GM18909 (cell line): ENCODE measurements at regions not wholly inside any gene's neighbourhood (a gene's known extent, or its start where the extent isn't known, plus 50 kb on each side); places are given as distances from the start of the nearest gene placed in this dataset.

Experiments used
- ATAC-seq: cut with Tn5 transposase; IDR thresholded peaks from one replicate; pipeline ENCODE4 v1.9.1; 2021; ENCODE audit warnings: mild to moderate bottlenecking; ENCODE audit not compliant: unreplicated experiment, poor library complexity

DNA sequence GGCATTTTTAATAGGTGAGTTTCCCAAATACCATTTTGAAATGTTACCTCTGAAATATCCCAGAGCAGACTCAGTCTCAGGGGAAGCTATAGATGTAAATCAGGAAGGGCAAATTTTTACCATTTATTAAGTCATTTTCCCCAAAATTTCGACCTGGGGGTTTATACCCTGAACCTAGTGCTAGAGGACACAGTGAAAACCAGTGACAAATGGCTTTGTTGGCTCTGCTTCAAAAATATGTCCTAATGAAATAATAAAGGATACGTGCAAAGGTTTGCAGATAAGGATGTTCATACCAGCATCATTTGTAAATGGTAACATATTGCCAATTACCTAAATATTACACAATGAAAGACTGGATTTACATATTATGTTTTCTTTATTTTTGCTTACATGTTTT is 546.7 kb upstream of the ADAMTS9 start:
- ATAC-seq: no peak

DNA sequence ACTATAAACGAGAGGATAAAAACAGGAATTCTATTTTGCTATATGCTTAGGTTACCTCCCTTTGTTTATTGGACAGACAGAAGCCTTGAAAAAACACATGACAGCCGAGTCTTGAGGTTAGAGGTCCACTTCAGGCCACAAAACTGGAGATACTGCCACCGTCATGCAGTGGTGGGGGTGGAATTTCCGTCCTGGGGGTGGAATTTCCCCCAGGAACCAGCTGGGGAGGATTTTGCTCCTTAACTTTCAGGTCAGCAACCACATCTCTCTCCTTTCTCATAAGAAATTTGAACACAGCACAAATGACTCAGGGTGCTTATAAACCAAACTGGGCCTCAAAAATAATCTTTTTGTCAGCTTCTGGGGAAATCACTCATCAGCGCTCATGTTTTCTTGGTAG is 545.8 kb upstream of the ADAMTS9 start:
- no peak for ATAC-seq

DNA sequence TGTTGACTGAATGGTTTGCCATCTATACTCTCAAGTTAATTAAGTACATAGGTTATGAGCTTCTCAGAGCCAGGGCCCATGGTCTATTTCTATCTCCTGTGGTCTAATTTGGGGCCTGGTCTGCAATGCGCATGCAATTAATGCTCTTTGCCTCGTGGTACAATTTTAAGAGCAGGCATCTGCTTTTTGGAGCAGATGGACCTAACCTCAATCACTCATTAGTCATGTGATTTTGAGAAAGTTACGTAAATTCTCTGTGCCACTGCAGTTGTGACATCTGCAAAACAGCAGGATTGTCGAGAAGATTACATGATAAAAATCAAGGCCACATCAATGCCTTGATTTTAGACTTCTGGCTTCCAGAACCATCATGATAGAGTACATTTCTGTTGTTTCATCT is 543.7 kb upstream of the ADAMTS9 start:
- no peak for ATAC-seq

DNA sequence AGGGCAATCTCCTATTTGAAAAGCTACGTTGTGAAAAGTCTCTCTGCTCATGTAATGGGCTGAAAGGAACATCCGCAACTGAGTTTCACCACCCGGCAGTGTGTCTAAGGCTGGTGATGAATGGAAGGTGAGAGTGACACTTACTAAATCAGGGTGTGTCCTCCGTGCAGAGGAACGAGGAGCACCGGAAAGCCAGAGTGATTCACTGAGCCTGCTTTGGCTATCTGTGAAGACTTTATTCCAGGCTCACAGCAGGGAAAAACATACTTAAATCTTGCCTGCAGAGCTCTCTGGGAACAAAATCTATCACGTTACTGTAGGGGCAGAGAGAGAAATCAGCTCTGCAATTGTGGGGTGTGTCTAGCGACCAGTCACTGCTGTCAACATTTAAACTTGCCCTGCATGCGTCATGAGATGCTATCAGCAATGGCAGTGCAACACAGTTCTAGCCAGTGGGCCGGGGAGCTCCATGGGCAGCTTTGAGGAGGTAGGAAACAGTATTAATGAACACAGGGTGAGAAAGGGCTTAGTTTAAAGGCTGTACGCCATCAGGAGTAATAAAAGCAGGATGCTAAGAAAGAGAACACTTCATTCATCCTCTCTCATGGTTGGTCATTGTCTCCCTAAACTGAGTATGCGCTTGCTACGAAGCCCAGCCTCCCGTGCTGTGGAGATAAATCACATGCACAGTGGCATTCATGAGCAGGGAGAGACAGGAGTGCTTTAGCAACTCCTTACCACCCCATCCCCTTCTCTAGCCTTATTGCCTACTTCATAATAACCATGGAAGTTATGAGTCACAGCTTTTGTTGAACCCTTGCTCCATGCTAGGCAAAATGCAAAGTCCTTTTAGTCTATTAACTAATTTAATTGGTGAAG is 542.7 kb upstream of the ADAMTS9 start:
- ATAC-seq: no peak

DNA sequence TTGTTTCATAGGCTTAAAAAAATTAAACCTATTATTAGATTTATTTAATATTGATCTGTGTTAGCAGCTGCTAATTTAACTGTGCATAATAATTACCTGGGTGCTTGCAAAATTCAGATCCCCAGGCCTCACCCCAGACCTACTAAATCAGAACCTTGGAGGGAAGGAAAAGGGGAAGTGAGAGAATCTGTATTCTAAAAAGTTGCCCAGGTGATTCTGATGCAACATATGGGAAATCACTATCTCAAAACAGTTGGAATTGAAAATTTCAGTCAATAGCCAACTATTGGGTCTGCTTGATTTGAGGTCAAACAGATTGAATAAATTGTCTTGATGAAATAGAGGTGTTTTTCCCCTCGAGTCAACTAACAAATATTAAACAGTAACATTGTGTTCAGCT is 538.5 kb upstream of the ADAMTS9 start:
- ATAC-seq: no peak

DNA sequence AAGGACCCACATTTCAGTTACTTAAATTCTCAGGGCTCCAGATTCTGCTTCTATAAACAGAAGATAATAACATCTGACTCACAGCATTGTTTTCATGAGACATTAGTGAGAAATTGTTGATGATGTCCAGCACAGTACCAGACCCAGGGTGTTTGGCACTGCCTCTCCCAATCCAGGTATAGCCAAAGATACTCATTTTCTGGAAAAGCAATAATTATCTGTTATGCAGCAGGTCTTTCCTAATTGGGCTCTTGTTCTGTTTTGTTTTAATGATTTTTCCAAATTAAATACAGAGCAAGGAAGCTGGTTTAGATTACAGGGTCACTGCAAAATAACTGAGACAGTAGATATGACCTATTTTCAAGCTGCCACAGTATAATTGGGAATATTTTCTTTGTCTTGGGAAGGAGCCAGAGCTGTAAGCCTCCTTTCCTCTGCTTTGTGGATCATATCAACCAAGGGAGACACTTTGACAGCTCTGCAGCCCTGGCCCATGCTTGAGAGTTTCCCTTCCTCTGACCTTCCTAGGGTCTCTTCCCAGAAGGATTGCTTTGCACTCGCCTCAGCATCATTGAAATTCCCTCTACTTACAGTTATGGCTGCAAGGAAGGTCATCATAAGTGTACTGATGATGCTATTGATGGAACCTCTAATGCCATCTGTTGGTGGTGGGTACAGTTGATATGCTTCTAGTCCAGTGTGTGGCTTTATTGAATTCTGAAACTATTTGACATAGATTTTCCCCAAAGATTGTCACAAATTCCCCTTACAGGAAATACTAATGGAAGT is 522.4 kb upstream of the ADAMTS9 start:
- no peak for ATAC-seq

DNA sequence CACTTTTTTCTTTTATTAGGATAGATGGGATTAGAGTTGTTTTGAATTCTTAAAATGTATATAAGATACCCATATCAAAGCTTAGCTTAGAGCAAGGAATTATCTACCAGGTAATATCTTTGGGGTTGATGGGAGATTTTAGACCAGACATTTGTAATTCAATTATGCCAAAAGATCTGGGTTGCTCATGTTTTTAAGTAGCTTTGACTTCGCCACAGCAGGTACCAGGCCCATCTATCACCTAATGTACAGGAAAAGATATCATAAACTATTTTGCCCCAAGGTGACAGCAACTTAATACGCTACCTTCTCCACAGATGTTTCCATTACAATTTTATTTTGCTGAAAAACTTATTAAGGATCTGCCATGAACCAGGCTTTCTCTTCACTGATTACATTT is 514.6 kb upstream of the ADAMTS9 start:
- no peak for ATAC-seq

DNA sequence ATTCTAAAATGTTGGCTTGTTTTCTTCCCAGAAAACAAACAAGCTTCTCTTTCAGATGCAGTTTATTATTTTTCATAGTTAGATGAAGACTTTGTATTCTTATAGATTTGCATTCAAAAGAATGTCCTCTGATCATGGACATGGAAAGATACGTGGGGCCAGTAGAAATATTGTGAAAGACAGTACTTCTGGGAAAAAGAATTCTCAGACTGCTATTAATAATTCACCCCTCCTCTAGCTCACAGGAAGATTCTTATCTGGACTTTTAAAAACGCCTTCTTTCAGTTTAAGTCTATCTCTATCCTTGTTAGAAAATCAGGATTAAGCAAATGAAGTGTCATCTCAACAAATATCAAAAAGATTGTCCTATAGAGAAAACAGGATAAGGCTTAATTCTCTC is 514.1 kb upstream of the ADAMTS9 start:
- ATAC-seq: no peak

DNA sequence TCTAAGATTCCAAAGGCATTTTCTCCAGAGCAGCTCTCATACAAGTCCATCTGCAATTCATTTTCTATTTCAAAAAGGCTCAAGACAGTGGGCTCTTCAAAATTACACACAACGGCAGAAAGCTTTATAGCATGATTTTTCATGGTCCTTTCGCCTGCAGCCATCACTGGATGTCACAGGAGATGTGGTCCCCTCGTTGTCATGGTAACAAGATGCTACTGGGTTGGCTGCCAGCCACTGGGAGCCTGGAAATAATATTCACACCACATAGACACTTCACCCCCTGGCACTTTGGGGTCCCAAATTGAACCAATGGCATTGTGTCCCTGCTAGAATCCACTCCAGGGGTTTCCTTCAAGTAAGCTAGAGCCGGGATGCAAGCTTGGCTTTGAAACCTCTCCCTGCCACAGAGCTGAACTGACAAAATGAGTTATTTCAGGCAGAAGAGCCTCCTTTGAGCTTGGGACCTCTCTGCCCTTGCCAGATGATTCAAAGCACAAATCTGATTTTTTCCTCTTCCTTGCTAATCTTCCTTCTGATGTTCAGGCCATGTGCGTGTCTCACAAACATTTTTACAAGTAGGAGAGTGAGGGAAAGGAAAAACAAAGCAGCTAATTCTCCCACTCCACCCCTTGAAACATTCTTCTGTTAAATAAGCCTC is 512.6 kb upstream of the ADAMTS9 start:
- ATAC-seq: no peak

DNA sequence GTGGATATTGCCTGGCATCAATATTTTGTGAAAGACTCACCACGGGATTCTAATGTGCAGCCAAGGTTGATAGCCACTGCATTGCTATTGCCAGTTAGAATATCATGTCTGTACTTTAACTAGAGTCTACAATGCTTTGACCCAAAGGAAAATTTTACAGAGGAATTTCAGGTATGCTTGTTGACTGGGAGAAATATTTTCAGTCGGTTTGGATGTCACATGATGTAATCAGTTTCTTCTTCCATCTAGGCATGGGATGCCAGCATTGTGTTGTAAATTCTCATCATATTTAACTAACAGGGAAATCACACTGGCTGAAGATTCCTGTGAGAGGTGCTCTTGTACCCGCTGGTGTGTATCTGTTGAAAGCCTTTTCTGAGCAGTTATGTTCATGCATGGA is 508.9 kb upstream of the ADAMTS9 start:
- ATAC-seq: no peak

DNA sequence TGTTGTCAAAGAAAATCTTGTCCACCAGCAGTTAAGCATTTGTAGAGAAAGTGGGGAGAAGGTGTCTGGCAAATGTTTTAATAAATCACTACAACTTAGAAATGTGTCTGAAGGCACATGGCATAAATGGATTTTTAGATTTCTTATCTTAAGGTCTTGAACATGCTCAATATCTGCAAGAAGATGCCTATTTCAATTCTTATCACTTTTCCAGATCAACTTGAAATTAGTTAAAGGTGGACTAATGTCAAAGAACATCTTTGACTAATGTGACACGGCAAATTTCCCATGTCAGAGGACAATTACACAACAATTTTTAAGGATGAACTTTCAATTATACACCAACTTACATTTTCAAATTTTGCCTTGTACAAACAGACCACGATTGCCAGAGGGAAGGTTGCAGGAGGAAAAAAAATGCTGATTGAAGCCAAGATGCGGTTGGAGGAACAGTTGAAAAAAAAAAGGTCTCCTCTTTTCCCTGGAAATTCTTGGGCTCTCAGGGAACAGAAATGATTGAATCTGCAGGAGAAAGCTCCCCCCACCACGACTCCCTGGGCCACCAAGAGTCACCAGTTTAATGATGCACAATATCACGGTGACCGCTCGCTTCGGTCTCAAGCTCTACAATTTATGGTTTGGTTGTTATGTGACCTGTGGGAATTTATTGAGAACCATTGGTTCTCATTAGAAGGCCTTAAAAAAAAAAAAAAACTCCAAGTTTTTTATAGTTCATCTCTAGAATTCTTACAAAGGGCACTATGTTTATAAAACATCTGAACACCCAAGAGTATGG is 507.6 kb upstream of the ADAMTS9 start:
- ATAC-seq: no peak

DNA sequence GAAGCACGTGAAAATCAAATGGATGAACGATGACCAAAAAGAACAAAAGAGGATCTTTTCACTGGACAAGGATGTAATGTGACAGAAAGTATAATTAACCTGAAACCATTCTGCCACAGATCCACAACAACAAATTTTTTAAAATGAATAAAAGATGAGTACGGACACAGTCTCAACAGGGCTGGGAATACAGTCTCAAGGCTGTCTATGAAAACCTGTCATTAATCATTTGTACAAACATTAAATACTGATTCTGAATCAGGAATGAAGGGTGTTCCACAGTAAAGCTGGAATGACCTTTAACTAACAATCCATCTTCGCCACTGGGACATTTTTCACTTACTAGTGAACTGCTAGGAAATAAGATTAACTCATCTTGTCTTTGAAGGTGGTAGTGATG is 506.9 kb upstream of the ADAMTS9 start:
- no peak for ATAC-seq

DNA sequence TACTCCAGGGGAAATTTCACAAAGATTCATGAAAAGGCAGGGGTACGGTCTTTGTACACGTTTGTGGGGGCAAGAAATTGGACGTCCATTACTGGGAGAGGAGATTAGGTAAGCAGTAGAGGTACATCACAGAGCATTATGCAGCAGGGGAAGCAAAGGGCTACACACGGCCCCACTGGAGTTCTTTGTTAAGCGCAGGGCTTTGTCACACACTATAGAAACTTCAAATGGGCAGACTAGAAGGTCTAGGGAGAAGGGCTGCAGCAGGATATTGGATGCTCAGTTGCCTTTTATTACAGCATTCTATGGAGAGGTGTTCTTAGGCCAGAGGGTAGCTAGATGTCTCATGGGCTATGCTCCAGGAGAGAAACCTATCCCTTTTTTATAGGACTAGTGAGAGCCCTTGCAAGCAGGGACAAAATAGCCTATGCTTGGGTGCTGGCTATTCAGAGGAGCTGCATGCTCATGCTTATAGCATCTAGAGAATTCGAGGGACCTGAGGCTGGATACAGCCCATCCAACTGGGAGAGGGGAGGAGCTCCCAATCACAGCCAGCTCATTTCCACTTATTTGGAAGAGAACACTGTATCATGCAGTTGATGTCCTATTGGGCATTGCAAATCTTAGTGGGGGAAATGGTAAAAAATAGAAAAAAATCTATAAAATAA is 506.4 kb upstream of the ADAMTS9 start:
- ATAC-seq: no peak

DNA sequence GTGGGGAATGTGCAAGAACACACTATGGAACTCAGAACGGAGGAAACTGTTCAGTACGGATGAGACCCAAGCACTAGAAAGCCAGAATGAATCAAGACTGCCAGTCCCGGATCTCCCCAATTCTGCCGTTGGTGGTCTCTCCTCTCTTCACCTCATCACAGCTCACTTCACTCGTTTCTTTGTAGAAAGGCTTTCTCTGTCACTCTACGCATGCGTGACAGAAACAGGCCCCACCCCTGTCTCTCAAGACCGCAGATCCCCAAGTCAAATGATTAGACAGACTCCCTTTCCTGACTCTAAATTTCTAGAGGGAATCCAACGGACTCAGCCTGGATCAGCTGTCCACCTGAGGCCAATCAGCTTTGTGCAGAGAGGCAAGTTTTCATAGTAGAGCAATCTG is 505.7 kb upstream of the ADAMTS9 start:
- no peak for ATAC-seq

DNA sequence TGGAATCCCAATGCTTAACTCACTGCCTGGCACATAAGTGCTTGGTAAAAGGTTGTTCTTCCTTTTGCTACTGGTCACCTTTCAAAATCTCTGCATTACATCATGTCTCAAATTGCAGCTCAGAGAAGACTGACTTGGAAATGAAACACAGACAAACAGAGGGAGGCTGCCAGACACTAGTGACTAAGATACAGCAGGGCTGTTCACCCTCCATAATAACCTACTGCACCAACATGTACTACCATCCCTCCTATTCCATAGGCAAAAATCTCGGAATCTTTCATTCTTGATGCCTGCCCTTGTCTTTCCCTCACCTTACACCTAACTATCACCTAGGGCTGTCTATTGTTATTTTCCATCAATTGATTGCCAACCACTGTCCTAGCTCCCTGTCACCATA is 502.3 kb upstream of the ADAMTS9 start:
- no peak for ATAC-seq

DNA sequence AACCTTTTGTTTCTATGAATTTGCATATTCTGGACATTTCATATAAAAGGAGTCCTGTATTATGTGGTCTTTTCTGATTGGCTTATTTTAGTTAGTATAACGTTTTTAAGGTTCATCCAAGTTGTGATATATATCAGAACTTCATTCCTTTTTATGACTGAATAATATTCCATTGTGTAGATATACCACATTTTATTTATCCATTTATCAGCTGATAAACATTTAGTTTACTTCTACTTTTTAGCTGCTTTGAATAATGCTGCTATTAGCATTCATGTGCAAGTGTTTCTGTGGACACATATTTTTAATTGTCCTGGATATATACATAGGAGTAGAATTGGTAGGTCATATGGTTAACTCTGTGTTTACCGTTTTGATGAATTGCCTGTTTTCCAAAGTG is 498.5 kb upstream of the ADAMTS9 start:
- ATAC-seq: no peak

DNA sequence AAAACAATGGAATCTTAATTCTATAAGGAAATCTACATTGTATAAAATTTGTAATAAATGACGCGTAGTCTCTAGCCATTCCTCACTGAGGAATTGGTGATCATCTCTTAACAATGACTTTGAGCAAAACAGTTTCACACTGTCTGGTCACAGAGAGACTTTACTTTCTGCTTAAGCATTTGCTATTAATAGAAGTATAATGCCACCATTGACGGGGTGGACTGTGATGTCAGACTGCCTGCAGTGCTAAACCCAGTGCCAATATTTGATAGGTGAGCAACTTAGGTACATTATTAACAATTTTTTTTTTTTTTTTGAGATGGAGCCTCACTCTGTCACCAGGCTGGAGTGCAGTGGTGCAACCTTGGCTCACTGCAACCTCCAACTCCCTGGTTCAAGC is 494.9 kb upstream of the ADAMTS9 start:
- no peak for ATAC-seq

DNA sequence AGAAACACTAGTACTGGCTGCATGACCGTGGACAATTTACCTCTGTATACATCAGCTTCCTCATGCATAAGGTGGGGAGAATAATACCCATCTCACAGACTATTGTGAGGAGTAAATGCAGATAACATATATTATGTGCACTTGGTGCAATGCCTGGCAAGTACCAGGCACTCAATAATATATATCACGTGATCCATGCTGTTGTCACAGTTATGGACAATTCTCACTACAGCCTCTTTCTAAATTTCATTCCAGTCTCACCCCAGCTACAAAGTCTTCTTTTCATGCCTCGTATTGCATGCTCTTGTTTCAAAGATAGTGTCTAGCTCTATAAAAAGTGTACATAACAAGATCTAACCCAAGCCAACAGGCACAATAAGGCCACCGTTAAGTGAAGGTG is 494.3 kb upstream of the ADAMTS9 start:
- no peak for ATAC-seq

DNA sequence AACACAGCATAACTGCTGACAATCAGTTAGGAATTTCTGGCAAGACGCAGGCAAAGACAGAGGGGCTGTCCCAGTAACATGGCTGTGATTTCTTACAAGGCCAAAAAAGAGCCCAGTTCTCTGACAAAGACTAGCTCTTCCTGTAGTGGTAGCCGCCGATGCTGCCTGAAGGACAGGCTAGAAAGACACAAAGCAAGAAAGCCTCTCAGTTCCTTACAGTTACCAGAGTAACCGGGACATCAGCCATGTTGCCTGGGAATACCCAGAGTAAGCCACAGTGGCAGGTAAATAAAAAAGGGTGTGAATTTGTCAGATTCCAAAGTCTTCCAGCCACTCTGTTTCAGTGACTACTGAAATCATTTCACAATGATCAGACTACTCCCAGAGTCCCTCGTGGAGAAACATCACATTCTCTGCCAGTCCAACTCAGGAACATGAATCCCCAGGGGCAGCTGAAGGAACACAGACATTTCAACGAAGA is 493.6 kb upstream of the ADAMTS9 start:
- ATAC-seq: no peak

DNA sequence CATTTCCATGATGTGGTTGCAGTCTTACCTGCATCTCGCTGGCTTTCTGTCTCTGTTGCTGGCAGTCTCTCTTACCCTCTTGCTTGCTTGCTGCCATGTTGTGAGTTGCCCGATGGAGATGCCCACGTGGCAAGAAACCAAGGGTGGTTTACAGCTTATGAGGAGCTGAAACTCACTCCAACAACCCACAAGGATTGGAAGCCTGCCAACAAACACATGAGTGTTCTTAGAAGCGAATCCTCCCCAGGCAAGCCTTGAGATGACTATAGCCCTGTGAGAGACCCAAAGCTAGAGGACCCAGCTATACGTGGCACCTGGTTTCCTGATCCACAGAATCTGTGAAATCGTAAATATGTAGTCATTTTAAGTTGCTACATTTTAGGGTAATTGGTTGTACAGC is 490.9 kb upstream of the ADAMTS9 start:
- ATAC-seq: no peak
